ENCODE measurements at regions not wholly inside any gene's neighbourhood (a gene's known extent, or its start where the extent isn't known, plus 50 kb on each side); places are given as distances from the start of the nearest gene placed in this dataset.

- no peak for TF ChIP-seq BHLHE40 (IDR thresholded peaks at IDR 0.05; ENCODE audit: borderline replicate concordance)
- TF ChIP-seq TARDBP (IDR thresholded peaks at IDR 0.05) = no peak
- peak; percentile 57; the same call in 1 of the 2 replicates for TF ChIP-seq PKNOX1 (IDR thresholded peaks at IDR 0.05)
- no peak for TF ChIP-seq CTBP1 (IDR thresholded peaks at IDR 0.05; ENCODE audit: borderline replicate concordance)
- CTCF ChIA-PET = interaction anchor here (1.0 kb wide), 1 partner anchor 126 kb away, joined by 3 read pairs; no protein-coding TSS in a partner anchor
- POLR2A ChIA-PET = no interaction called here
- no peak for DNase-seq (ENCODE audit: extremely low spot score)
These were observed 138.4 kb upstream of the F3 start for GRCh38 chr1:94680039-94680377.

GRCh38 chr1:94679332-94680038 is 137.9 kb upstream of the F3 start:
- DNase-seq (ENCODE audit: extremely low spot score) = no peak
- POLR2A ChIA-PET = no interaction called here

GRCh38 chr1:94678202-94678848 is 136.8 kb upstream of the F3 start:
- ChIA-PET CTCF (no interaction called here), POLR2A (no interaction called here)
- DNase-seq (ENCODE audit: extremely low spot score) = no peak
- no peak for TF ChIP-seq ARNT (IDR thresholded peaks at IDR 0.05)
- no peak for TF ChIP-seq ZNF384 (IDR thresholded peaks at IDR 0.05)
- TF ChIP-seq BHLHE40 (IDR thresholded peaks at IDR 0.05; ENCODE audit: borderline replicate concordance) = no peak
- TF ChIP-seq NFRKB (IDR thresholded peaks at IDR 0.05) = no peak
- no peak for TF ChIP-seq PKNOX1 (IDR thresholded peaks at IDR 0.05)
- no peak for TF ChIP-seq SP1 (IDR thresholded peaks at IDR 0.05)
- no peak for TF ChIP-seq LEF1 (IDR thresholded peaks at IDR 0.05; ENCODE audit: borderline replicate concordance)
- no peak for TF ChIP-seq L3MBTL2 (conservative IDR thresholded peaks at IDR 0.05)
- no peak for TF ChIP-seq CTBP1 (IDR thresholded peaks at IDR 0.05; ENCODE audit: borderline replicate concordance)
- TF ChIP-seq ELF4 (IDR thresholded peaks at IDR 0.05) = no peak
- TF ChIP-seq FOXM1 (IDR thresholded peaks at IDR 0.05; ENCODE audit: borderline replicate concordance) = no peak
- TF ChIP-seq TARDBP (IDR thresholded peaks at IDR 0.05) = no peak
- TF ChIP-seq FOXA1 (IDR thresholded peaks at IDR 0.05) = no peak
- no peak for TF ChIP-seq HDGF (IDR thresholded peaks at IDR 0.05; ENCODE audit: borderline replicate concordance)
- TF ChIP-seq SUZ12 (IDR thresholded peaks at IDR 0.05) = no peak
- TF ChIP-seq FOXK2 (IDR thresholded peaks at IDR 0.05) = no peak

More at GRCh38 chr1:94679332-94680038, 137.9 kb upstream of the F3 start:
- TF ChIP-seq ARNT (IDR thresholded peaks at IDR 0.05) = no peak
- TF ChIP-seq SUZ12 (IDR thresholded peaks at IDR 0.05) = no peak
- TF ChIP-seq ELF4 (IDR thresholded peaks at IDR 0.05) = no peak
- no peak for TF ChIP-seq FOXM1 (IDR thresholded peaks at IDR 0.05; ENCODE audit: borderline replicate concordance)
- no peak for TF ChIP-seq SP1 (IDR thresholded peaks at IDR 0.05)
- TF ChIP-seq PKNOX1 (IDR thresholded peaks at IDR 0.05) = no peak
- TF ChIP-seq CTBP1 (IDR thresholded peaks at IDR 0.05; ENCODE audit: borderline replicate concordance) = no peak
- TF ChIP-seq ZNF384 (IDR thresholded peaks at IDR 0.05) = no peak
- TF ChIP-seq BHLHE40 (IDR thresholded peaks at IDR 0.05; ENCODE audit: borderline replicate concordance) = no peak
- TF ChIP-seq TARDBP (IDR thresholded peaks at IDR 0.05) = no peak
- no peak for TF ChIP-seq FOXA1 (IDR thresholded peaks at IDR 0.05)
- TF ChIP-seq LEF1 (IDR thresholded peaks at IDR 0.05; ENCODE audit: borderline replicate concordance) = no peak
- CTCF ChIA-PET = interaction anchor here (1.0 kb wide), 1 partner anchor 127 kb away, joined by 3 read pairs; no protein-coding TSS in a partner anchor

- no peak for DNase-seq (ENCODE audit: extremely low spot score)
- ChIA-PET POLR2A (no interaction called here), CTCF (no interaction called here)
- TF ChIP-seq SP1 (IDR thresholded peaks at IDR 0.05) (no peak), TARDBP (IDR thresholded peaks at IDR 0.05) (no peak), FOXK2 (IDR thresholded peaks at IDR 0.05) (no peak), ELF4 (IDR thresholded peaks at IDR 0.05) (no peak), FOXM1 (IDR thresholded peaks at IDR 0.05; ENCODE audit: borderline replicate concordance) (no peak), LEF1 (IDR thresholded peaks at IDR 0.05; ENCODE audit: borderline replicate concordance) (no peak)
These were observed 136.2 kb upstream of the F3 start for GRCh38 chr1:94677714-94678113.

- DNase-seq (ENCODE audit: extremely low spot score) = no peak
- CTCF ChIA-PET = no interaction called here
- TF ChIP-seq ZNF384 (IDR thresholded peaks at IDR 0.05) (no peak), L3MBTL2 (conservative IDR thresholded peaks at IDR 0.05) (no peak), FOXM1 (IDR thresholded peaks at IDR 0.05; ENCODE audit: borderline replicate concordance) (no peak), PKNOX1 (IDR thresholded peaks at IDR 0.05) (no peak), ARNT (IDR thresholded peaks at IDR 0.05) (no peak), SUZ12 (IDR thresholded peaks at IDR 0.05) (no peak), BHLHE40 (IDR thresholded peaks at IDR 0.05; ENCODE audit: borderline replicate concordance) (no peak), LEF1 (IDR thresholded peaks at IDR 0.05; ENCODE audit: borderline replicate concordance) (no peak), CTBP1 (IDR thresholded peaks at IDR 0.05; ENCODE audit: borderline replicate concordance) (no peak), FOXK2 (IDR thresholded peaks at IDR 0.05) (no peak), NFRKB (IDR thresholded peaks at IDR 0.05) (no peak), SP1 (IDR thresholded peaks at IDR 0.05) (no peak), TARDBP (IDR thresholded peaks at IDR 0.05) (no peak), HDGF (IDR thresholded peaks at IDR 0.05; ENCODE audit: borderline replicate concordance) (no peak), FOXA1 (IDR thresholded peaks at IDR 0.05) (no peak)
- POLR2A ChIA-PET = no interaction called here
These were observed 135.5 kb upstream of the F3 start for GRCh38 chr1:94677087-94677486.
